ENCODE measurements at regions not wholly inside any gene's neighbourhood (a gene's known extent, or its start where the extent isn't known, plus 50 kb on each side); places are given as distances from the start of the nearest gene placed in this dataset.

DNA sequence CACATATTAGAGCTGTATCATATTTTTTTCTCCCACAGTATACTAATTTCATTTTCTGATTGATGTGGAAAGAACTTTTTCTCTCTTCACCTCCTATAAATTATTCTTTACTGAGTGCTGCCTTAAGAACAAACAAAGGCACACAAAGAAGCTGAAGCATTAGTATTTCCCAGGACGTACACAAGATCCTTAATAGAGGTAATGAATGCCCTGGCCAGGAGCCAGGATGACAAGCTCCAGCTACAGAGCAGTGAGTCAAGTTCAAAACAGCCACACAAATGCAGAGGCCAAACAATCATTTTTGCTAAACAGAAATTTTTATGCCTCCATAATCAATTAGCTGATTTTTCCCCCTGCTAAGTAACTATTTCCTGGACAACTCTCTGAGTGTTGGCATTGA lies 639.6 kb downstream of the EPHA7 start:
- TF ChIP-seq, protein P1, sequence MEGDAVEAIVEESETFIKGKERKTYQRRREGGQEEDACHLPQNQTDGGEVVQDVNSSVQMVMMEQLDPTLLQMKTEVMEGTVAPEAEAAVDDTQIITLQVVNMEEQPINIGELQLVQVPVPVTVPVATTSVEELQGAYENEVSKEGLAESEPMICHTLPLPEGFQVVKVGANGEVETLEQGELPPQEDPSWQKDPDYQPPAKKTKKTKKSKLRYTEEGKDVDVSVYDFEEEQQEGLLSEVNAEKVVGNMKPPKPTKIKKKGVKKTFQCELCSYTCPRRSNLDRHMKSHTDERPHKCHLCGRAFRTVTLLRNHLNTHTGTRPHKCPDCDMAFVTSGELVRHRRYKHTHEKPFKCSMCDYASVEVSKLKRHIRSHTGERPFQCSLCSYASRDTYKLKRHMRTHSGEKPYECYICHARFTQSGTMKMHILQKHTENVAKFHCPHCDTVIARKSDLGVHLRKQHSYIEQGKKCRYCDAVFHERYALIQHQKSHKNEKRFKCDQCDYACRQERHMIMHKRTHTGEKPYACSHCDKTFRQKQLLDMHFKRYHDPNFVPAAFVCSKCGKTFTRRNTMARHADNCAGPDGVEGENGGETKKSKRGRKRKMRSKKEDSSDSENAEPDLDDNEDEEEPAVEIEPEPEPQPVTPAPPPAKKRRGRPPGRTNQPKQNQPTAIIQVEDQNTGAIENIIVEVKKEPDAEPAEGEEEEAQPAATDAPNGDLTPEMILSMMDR (IDR thresholded peaks at IDR 0.05): no peak
- TF ChIP-seq POLR2A (IDR thresholded peaks at IDR 0.05) (no peak), POLR2AphosphoS5 (IDR thresholded peaks at IDR 0.05) (no peak), EP300 (IDR thresholded peaks at IDR 0.05) (no peak)

Data from upper lobe of left lung (tissue), 4 donors.